Body of pancreas (tissue), 4 donors: ENCODE measurements at regions not wholly inside any gene's neighbourhood (a gene's known extent, or its start where the extent isn't known, plus 50 kb on each side); places are given as distances from the start of the nearest gene placed in this dataset.

Experiments
- POLR2A ChIP-seq, 3 donors: fragments of 450-650 bp; IDR thresholded peaks; one replicate each; pipeline ENCODE4 v1.6.1; 2016; ENCODE audit warnings: antibody characterized with exemption in 3 of 3, mild to moderate bottlenecking in 2 of 3
- TF ChIP-seq, protein P1 (sequence below), 7 experiments: fragments of 450-650 bp in 4 of 7; fragments of 200-600 bp in 3 of 7; sonication (generic) in 3 of 7; IDR thresholded peaks; one replicate each; pipeline ENCODE4 v1.5.1; 2016 to 2019; ENCODE audit warnings: antibody characterized with exemption in 7 of 7

DNA sequence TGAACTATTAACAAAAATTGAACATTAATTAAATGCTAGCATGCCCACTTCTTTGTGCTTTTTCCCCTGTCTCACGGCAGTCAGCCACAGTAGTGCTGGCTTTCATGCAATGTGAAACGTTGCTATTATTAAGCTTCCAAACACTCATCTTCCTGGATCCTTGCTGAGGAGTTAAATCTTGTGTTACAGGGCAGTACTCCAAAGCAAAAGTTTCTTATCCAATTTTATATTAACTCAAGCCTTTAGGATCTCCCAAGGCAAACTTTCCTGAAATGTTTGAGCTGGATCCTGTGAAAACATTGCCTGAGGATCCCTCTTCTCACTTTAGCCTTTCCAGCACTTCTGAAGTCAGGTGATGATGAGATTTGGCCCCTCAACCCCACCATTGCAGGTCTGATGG lies 1454.8 kb downstream of the FSTL5 start:
- TF ChIP-seq, protein P1, sequence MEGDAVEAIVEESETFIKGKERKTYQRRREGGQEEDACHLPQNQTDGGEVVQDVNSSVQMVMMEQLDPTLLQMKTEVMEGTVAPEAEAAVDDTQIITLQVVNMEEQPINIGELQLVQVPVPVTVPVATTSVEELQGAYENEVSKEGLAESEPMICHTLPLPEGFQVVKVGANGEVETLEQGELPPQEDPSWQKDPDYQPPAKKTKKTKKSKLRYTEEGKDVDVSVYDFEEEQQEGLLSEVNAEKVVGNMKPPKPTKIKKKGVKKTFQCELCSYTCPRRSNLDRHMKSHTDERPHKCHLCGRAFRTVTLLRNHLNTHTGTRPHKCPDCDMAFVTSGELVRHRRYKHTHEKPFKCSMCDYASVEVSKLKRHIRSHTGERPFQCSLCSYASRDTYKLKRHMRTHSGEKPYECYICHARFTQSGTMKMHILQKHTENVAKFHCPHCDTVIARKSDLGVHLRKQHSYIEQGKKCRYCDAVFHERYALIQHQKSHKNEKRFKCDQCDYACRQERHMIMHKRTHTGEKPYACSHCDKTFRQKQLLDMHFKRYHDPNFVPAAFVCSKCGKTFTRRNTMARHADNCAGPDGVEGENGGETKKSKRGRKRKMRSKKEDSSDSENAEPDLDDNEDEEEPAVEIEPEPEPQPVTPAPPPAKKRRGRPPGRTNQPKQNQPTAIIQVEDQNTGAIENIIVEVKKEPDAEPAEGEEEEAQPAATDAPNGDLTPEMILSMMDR (IDR thresholded peaks at IDR 0.05) = no peak
- TF ChIP-seq POLR2A (IDR thresholded peaks at IDR 0.05) = no peak
